ENCODE measurements at regions not wholly inside any gene's neighbourhood (a gene's known extent, or its start where the extent isn't known, plus 50 kb on each side); places are given as distances from the start of the nearest gene placed in this dataset.

GRCh38 chr9:105069285-105069684 lies 141.3 kb upstream of the ABCA1 start:
- TF ChIP-seq, protein P1, sequence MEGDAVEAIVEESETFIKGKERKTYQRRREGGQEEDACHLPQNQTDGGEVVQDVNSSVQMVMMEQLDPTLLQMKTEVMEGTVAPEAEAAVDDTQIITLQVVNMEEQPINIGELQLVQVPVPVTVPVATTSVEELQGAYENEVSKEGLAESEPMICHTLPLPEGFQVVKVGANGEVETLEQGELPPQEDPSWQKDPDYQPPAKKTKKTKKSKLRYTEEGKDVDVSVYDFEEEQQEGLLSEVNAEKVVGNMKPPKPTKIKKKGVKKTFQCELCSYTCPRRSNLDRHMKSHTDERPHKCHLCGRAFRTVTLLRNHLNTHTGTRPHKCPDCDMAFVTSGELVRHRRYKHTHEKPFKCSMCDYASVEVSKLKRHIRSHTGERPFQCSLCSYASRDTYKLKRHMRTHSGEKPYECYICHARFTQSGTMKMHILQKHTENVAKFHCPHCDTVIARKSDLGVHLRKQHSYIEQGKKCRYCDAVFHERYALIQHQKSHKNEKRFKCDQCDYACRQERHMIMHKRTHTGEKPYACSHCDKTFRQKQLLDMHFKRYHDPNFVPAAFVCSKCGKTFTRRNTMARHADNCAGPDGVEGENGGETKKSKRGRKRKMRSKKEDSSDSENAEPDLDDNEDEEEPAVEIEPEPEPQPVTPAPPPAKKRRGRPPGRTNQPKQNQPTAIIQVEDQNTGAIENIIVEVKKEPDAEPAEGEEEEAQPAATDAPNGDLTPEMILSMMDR (IDR thresholded peaks at IDR 0.05; ENCODE audit: low read length), result no peak
- TF ChIP-seq EZH2 (IDR thresholded peaks at IDR 0.05; ENCODE audit: borderline replicate concordance, low read length), result no peak
